HG02642 (cell line): ENCODE measurements at regions not wholly inside any gene's neighbourhood (a gene's known extent, or its start where the extent isn't known, plus 50 kb on each side); places are given as distances from the start of the nearest gene placed in this dataset.
"Not testable (repeated sequence)": the region's sequence is repeated elsewhere in the genome, so short reads cannot be mapped to it uniquely, and the experiment has no call there.

Experiments
- ATAC-seq: cut with Tn5 transposase; IDR thresholded peaks from one replicate; pipeline ENCODE4 v1.9.1; 2021; ENCODE audit warnings: mild to moderate bottlenecking; ENCODE audit not compliant: unreplicated experiment, poor library complexity

DNA sequence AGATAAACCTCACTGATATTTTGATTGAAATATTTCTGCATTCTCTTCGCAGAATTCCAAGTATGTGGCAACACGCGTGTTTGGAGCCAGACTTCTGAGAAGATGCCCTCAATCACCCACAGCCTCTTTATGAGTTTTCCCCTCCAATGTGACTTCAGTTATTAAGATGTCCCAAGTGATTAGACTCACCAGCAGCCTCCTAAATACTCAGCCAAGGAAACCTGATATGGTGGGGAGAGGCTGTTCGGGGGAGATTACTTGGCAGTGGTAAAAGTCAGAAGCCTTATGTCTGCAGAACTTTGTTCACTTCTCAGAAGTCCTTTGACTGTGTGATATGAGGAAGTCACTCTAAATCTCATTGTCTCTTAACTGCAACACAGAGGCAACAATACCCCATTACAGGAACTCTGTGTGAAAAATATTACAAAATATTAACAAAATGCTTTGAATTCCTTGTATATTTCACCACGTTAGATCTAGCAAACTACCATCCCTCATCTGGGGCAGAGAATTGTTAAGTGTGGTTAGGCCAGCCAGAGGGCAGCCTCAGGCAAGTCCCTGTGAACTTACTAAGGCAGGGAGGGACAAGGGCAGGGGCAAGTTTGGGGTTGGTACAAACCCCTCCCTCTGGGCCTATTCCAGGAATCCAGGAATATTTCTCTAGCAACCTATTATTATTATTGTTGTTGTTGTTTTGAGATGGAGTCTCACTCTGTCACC, 151.4 kb upstream of the USP9X start:
- ATAC-seq, result no peak

- no peak for ATAC-seq
Observed at GRCh38 chrX:40936827-40937226, 148.4 kb upstream of the USP9X start.

DNA sequence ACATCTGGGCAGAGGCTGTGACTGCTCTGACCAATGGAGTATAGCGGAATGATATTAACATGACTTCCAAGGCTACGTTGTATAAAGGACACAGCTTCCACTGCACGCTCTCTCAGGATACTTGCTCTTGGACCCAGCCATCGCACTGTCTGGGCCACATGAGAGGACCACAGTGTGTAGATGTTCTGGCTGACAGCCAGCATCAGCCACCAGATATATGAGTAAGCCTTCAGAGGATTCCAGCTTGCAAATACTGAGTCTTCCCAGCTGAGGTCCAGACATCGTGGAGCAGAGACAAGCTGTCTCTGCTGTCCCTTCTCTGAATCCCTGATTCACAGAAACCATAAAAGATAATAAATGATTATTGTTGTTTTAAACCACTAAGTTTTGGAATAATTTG, 146.8 kb upstream of the USP9X start:
- no peak for ATAC-seq

DNA sequence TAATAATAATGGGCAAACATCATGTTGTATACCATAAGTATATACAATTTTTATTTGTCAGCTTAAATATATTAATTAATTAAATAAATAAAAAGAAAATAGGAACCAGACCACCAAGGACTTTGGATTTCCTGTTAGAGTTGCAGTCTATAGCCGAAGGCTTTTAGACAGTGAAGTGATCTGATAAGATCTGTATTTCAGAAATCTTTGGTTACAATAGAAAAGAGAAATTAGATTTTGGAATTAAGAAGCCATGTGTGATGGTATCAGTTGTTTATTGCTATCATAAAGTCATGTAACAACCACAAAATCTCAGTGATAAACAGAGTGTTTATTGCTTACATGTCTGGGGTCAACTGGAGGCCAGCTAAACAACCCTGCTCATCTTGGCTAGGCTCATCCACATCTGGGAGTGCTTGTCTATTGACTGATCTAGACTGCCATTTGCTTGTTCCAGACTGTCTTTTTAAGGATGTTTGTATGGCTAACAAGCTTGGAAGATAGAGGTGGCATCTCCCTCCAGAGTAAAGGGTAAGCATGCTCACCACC, 142.1 kb upstream of the USP9X start:
- no peak for ATAC-seq

DNA sequence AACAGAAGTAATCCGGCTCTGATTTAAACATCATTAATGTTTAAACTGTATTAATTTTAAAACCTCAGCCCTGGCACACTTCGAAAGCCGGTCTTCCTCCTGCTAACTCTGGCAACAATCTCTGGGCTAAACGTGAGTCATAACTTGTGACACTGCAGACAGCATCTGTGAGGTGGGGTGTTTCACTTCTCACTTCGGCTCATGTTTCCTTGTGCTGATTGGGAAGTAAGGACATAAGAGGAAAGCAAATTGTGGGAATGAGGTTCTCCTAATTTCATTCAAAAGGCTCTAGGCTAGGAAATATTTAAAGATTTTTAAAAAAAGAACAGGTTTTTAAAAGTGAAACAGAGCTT, 139.9 kb upstream of the USP9X start:
- ATAC-seq, result no peak

DNA sequence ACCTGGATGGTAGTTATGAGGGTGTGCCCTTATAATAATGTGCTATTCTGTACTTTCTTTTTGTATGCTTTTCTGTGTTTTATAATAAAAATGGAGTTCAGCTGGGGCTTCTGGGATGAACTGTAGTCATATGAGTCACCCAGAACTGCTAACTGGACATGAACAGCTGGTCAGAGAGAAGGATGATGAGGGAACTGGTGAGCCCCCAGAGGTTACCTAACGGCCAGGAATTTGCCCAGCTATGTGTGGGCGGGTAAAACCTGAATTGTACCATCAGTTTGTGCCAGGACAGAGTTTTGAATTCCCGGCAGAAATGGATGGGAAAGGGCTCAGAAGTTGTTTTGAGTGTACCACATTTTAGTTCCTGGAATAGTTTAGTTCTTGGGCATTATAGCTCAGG, 138.0 kb upstream of the USP9X start:
- no peak for ATAC-seq

GRCh38 chrX:40949071-40949470, 136.2 kb upstream of the USP9X start:
- ATAC-seq, result no peak

DNA sequence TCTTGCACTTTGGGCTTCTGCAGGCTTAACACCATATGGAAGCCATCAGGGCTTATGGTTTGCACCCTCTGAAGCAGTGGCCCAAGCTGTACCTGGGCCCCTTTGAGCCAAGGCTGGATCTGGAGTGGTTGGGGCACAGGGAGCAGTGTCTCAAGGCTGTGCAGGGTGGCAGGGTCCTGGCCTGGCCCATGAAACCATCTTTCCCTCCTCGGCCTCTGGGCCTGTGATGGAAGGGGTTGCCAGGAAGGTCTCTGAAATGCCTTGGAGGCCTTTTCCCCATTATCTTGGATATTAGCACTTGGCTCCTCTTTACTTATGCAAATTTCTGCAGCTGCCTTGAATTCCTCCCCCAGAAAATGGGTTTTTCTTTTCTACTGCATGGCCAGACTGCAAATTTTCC, 134.7 kb upstream of the USP9X start:
- no peak for ATAC-seq

- ATAC-seq, result not testable (repeated sequence)
Observed at GRCh38 chrX:40951407-40951806, 133.8 kb upstream of the USP9X start.

GRCh38 chrX:40952855-40953254, 132.4 kb upstream of the USP9X start:
- ATAC-seq, result peak; percentile 36

- ATAC-seq, result peak; percentile 66
Observed at GRCh38 chrX:40953369-40953768, 131.9 kb upstream of the USP9X start.

DNA sequence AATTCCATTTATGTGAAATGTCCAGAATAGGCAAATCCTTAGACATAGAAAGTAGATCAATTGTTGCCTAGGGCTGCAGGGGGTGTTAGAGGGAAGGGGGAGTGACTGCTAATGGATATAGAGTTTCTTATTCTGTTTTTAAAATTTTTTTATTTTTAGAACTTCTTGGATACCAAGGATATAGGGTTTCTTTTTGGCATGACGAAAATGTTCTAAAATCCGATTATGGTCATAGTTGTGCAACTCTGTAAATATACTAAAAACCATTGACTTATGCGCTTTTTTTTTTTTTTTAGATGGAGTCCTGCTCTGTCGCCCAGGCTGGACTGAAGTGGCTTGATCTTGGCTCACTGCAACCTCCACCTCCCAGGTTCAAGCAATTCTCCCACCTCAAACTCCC, 125.2 kb upstream of the USP9X start:
- ATAC-seq, result no peak

DNA sequence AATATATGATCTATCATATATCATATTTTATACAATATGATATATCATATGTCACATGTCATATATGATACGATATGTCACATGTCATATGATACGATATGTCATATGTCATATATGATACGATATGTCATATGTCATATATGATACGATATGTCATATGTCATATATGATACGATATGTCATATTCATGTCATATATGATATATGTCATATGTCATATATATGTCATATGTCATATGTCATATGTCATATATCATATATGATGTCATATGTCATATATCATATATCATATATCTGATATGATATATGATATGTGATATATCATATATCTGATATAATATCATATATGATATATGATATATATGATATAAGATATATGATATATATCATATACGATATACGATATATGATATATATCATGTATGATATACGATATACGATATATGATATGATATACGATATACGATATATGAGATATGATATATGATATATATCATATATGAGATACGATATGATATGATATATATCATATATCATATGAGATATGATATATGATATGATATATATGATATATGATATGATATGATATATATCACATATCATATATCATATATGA, 122.3 kb upstream of the USP9X start:
- ATAC-seq, result no peak

- no peak for ATAC-seq
Observed at GRCh38 chrX:40964008-40964407, 121.2 kb upstream of the USP9X start.

GRCh38 chrX:40964633-40965586, 120.3 kb upstream of the USP9X start:
- no peak for ATAC-seq

DNA sequence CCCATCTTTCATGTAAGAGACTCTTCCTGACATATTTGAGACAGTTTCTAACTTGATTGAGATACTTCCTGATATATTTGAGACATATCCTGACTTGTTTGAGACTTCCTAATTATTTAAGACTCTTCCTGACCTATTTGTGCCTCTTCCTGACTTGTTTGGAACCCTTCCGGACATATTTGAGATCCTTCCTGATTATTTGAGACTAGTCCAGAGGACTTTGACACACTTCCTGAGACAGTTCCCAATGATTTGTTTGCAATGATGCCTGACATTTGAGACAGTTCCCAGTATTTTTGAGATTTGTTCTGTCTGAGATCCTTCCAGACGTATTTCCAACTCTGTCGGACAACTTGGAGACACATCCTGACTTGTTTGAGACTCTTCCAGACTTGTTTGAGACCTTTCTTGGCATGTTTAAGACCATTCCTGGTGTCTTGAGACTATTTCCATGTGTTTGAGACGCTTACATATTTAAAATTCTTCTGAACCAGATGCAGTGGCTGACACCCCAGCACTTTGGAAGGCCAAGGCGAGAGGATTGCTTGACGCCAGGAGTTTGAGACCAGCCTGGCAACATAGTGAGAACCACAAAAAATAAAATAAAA, 118.9 kb upstream of the USP9X start:
- ATAC-seq, result no peak

DNA sequence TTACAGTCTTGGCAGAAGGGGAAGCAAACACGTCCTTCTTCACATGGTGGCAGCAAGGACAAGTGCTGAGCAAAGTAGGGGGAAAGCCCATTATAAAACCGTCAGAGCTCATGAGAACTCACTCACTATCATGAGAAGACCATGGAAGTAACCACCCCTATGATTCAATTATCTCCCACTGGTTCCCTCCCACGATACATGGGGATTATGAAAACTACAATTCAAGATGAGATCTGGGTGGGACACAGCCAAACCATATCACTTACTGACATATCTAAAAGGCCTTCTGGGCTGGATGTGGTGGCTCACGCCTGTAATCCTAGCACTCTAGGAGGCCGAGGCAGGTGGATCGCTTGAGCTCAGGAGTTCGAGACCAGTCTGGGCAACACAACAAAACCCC, 117.1 kb upstream of the USP9X start:
- ATAC-seq, result no peak

- no peak for ATAC-seq
Observed at GRCh38 chrX:40971736-40972135, 113.5 kb upstream of the USP9X start.

DNA sequence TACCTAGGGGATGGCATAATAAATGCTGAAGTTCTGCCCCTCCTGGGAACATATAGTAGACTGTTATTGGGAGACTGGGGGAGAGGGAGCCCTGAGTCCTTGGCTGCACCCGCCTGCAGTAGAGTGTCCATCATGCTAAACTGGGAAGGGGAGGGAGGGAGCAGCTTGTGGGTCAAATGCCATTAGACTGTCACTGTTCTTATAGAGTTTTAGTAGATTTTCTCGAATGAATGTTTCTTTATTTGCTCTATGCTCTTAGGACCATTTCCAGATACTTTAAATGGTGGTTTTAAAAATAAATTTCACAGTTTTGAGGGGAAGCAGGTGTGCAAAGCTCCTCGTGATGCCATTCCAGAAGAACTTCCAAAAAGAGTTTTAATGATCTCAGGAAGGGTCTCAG, 111.6 kb upstream of the USP9X start:
- ATAC-seq, result no peak

DNA sequence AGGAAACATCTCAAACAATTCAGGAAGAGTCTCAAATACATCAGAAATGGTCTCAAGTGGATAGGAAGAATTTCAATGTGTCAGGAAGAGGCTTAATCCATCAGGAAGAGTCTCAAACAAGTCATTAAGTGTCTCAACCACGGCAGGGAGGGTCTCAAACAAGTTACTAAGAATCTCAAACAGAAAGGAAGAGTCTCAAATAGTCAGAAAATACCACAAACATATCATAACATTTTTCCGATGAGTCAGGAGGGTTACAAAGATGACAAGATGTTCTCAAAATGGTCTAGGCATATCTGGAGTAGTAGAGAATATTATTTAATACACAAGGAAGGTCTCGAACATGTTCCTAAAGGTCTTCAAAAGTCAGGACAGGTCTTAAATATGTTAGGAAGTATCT, 109.3 kb upstream of the USP9X start:
- ATAC-seq, result no peak

DNA sequence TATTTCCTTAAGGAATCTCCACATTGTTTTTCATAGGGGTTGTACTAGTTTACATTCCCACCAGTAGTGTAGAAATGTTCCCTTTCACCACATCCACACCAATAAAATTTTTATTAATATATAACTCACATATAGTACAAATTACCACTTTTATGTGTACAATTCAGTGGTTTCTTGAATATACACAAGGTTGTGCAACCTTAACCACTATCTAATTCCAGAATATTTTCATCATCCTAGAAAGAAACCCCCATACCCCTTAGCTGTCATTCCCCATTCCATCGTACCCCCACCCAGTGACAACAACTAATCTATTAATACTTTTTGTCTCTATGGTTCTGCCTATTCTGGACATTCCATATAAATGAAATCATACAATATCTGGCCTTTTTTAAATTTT, 108.3 kb upstream of the USP9X start:
- no peak for ATAC-seq
